Activated CD4-positive, alpha-beta T cell treated with anti-CD3 and anti-CD28 coated beads for 36 hours (primary cell): ENCODE measurements at regions not wholly inside any gene's neighbourhood (a gene's known extent, or its start where the extent isn't known, plus 50 kb on each side); places are given as distances from the start of the nearest gene placed in this dataset.

ENCODE experiments used
- ATAC-seq: fragments of 200-7000 bp; cut with Tn5 transposase; one replicate; pipeline ENCODE4 v1.10.0; 2021; ENCODE audit warnings: mild to moderate bottlenecking, moderate library complexity
- CTCF ChIA-PET: fragments of 350-600 bp; sonication (Branson Sonifier 250); formaldehyde crosslinking; loops from one replicate; lab custom pipeline; 2021; ENCODE audit warnings: antibody characterized with exemption; lab: Charles Lee
- POLR2A ChIA-PET: fragments of 350-600 bp; sonication (Branson Sonifier 250); formaldehyde crosslinking; loops from one replicate; lab custom pipeline; 2021; ENCODE audit warnings: antibody characterized with exemption, inconsistent platforms; lab: Charles Lee
- DNase-seq: peaks from one replicate; pipeline ENCODE4 v3.0.0-alpha.2; 2020
- H3K27ac Mint-ChIP-seq: one replicate; pipeline ENCODE4 v1.8.0; 2021; ENCODE audit warnings: mixed read lengths
- H3K27me3 Mint-ChIP-seq: one replicate; pipeline ENCODE4 v1.8.0; 2021; ENCODE audit warnings: mixed read lengths
- H3K36me3 Mint-ChIP-seq: one replicate; pipeline ENCODE4 v1.8.0; 2021; ENCODE audit warnings: low read depth, mixed read lengths
- H3K4me1 Mint-ChIP-seq: one replicate; pipeline ENCODE4 v1.8.0; 2021; ENCODE audit warnings: mixed read lengths
- H3K4me3 Mint-ChIP-seq: one replicate; pipeline ENCODE4 v1.8.0; 2021; ENCODE audit warnings: mild to moderate bottlenecking, moderate library complexity, mixed read lengths
- H3K9me3 Mint-ChIP-seq: one replicate; pipeline ENCODE4 v1.8.0; 2021; ENCODE audit warnings: low read depth, mixed read lengths
- intact Hi-C, 2 experiments: fragments of 100-400 bp; cut with DNase I in 1 of 2; cut with micrococcal nuclease in 1 of 2; formaldehyde crosslinking; loops; one replicate each; pipeline versions ENCODE4 v1.14.2 to v1.15.1; 2022 to 2024; cut with DNase I, micrococcal nuclease

DNA sequence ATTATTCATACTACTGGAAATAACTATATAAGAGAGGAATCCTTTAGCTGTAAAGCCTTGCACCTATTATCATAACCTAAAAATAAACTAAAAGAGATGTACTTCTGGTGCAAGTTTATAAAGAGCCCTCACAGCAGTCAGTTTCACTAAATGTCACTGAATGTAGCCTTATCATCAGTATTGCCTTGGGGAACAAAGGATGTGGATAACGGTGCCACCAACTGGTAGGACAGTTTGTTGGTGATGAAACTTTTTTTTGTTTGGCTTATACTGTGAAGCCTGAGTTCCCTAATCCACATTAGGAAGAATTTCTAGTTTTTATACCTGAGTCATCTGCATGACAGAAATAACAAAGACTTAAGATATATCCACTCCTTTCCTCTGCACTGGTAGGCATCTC is 117.9 kb upstream of the COL1A2 start:
- ATAC-seq = no peak
- Mint-ChIP-seq H3K9me3 (no peaks in the 10 kb centered on the region), H3K4me3 (no peak overlapping the region), H3K27me3 (peaks cover 8% of the 10 kb centered on the region), H3K36me3 (no peaks in the 10 kb centered on the region), H3K4me1 (no peaks in the 10 kb centered on the region), H3K27ac (no peak overlapping the region)
- ChIA-PET POLR2A (no interaction called here), CTCF (interaction anchor here (1.4 kb wide), 1 partner anchor 10 kb away, joined by 3 read pairs; no protein-coding TSS in a partner anchor)
- DNase-seq = no peak
- intact Hi-C loops = no loop called here

DNA sequence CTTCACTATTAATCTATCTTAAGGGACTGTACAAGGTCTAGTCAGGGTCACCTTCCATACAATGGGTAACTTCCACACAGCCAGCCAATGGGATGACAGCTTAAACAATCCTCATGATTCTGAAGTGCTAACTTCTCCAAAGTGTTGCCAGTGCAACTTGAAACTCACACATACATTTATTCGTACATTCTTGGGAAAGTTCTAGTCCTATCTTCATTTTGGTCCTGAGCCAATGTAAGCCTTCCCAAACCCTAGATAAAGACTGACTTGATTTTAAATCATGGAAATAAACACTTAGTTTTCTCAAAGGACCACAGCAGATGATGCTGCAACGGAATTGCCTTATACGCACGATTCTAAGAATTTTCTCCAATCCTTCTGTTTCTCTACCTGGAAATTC is 117.5 kb upstream of the COL1A2 start:
- intact Hi-C loops = no loop called here
- no peaks in the 10 kb centered on the region for H3K36me3 Mint-ChIP-seq
- no peaks in the 10 kb centered on the region for H3K9me3 Mint-ChIP-seq

DNA sequence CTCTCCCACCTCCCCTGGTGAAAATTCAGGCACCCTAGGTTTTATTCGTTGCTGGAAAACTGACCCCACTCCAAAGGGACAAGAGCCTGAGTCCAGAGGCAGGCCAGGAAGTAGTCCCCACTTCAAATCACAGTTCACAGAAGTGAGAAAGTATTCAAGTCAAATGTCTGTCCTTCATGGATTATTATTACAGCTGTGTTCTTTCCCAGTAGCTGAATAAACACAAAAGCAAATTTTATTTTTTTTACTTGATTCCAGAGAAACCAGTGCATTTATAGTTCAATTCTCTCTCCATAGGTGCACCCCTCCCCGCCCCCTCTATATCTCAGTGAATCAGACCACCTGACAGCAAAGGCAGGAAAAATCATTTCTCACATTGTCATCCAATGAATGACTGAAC is 113.8 kb upstream of the COL1A2 start:
- Mint-ChIP-seq H3K9me3 (no peaks in the 10 kb centered on the region), H3K27me3 (peaks cover 11% of the 10 kb centered on the region), H3K4me3 (no peak overlapping the region), H3K4me1 (no peaks in the 10 kb centered on the region), H3K27ac (no peak overlapping the region), H3K36me3 (no peaks in the 10 kb centered on the region)
- CTCF ChIA-PET = no interaction called here
- no peak for ATAC-seq
- POLR2A ChIA-PET = no interaction called here
- DNase-seq = no peak
- intact Hi-C loops = no loop called here

More for the DNA sequence above, 117.5 kb upstream of the COL1A2 start:
- Mint-ChIP-seq H3K4me1 (no peaks in the 10 kb centered on the region), H3K4me3 (no peak overlapping the region), H3K27me3 (peaks cover 8% of the 10 kb centered on the region), H3K27ac (no peak overlapping the region)
- DNase-seq (no peak), ATAC-seq (no peak)
- CTCF ChIA-PET = interaction anchor here (1.4 kb wide), 1 partner anchor 9 kb away, joined by 3 read pairs; no protein-coding TSS in a partner anchor
- POLR2A ChIA-PET = no interaction called here

DNA sequence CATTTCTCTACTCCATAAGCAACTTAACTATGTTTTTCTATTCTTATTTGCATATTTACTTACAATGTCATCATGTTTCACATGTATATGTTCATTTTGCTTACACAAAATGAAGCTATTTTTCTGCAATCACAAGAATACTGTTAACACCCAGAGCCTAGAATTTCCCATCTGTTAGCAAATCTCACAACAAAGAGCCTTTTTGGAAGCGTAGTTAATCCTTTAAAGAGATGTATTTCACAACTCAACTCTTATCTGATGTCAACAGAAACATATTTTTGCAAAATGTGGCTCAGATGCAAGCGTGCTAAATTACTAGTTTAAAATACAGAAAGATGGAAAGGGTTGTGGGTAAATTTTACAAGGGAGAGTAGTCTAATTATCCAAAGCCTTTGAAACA is 110.6 kb upstream of the COL1A2 start:
- POLR2A ChIA-PET = no interaction called here
- ATAC-seq (no peak), DNase-seq (no peak)
- H3K9me3 Mint-ChIP-seq = no peaks in the 10 kb centered on the region
- no peak overlapping the region for H3K4me3 Mint-ChIP-seq
- no peak overlapping the region for H3K27ac Mint-ChIP-seq
- H3K36me3 Mint-ChIP-seq = no peaks in the 10 kb centered on the region
- intact Hi-C loops = no loop called here
- H3K4me1 Mint-ChIP-seq = no peaks in the 10 kb centered on the region
- CTCF ChIA-PET = no interaction called here
- H3K27me3 Mint-ChIP-seq = peaks cover 7% of the 10 kb centered on the region

DNA sequence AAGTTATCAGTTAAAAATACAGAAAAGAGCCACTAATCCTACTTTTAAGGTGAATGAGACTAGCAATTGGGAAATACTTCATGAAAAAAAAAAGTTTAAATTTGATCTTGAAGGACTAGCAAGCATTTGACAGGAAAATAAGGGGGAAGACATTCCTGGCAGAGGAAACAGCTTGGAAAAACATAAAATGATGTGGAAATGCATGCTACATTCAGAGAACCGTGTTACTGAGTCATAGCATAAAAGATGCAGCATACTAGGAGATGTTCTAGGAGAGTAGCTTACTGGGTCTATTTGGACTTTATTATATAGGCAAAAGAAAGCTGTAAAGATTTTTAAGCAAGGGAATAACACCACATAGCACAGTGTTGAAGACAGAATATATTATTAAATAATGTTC is 108.6 kb upstream of the COL1A2 start:
- Mint-ChIP-seq H3K4me1 (no peaks in the 10 kb centered on the region), H3K36me3 (no peaks in the 10 kb centered on the region), H3K9me3 (no peaks in the 10 kb centered on the region), H3K27ac (no peak overlapping the region), H3K4me3 (no peak overlapping the region), H3K27me3 (peaks cover 7% of the 10 kb centered on the region)
- POLR2A ChIA-PET = no interaction called here
- intact Hi-C loops = loop anchor here in 1 of 2 experiments (5.0 kb wide), 1 partner anchor 111 kb away; no protein-coding TSS in a partner anchor
- CTCF ChIA-PET = interaction anchor here (0.7 to 1.1 kb wide), 2 partner anchors 9 to 1162 kb away, joined by 3 read pairs; no protein-coding TSS in a partner anchor
- DNase-seq = no peak
- ATAC-seq = no peak

DNA sequence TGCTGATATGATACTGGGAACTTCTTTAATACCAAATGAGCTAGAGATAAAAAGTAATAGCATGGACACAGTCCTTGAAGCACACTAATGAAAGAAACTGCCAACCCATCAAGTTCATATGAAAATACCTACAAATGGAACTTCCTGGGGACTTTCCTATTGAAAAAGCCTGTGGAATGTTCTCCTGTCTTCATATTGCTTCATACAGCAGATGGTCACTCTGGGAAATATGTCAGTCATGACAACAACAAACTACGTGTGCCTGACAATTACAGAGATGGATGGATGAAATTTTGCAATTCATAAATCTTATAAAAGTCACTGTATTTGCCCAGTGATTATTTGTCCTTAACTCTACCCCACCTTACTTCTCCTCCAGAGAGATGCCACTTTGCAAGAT is 106.6 kb upstream of the COL1A2 start:
- no peaks in the 10 kb centered on the region for H3K9me3 Mint-ChIP-seq
- H3K27me3 Mint-ChIP-seq = peaks cover 10% of the 10 kb centered on the region
- no peak overlapping the region for H3K27ac Mint-ChIP-seq
- no peaks in the 10 kb centered on the region for H3K36me3 Mint-ChIP-seq
- no peak overlapping the region for H3K4me3 Mint-ChIP-seq
- no peaks in the 10 kb centered on the region for H3K4me1 Mint-ChIP-seq
- CTCF ChIA-PET = no interaction called here
- POLR2A ChIA-PET = no interaction called here
- DNase-seq (no peak), ATAC-seq (no peak)
- intact Hi-C loops = loop anchor here in 1 of 2 experiments (5.0 kb wide), 1 partner anchor 109 kb away; no protein-coding TSS in a partner anchor

DNA sequence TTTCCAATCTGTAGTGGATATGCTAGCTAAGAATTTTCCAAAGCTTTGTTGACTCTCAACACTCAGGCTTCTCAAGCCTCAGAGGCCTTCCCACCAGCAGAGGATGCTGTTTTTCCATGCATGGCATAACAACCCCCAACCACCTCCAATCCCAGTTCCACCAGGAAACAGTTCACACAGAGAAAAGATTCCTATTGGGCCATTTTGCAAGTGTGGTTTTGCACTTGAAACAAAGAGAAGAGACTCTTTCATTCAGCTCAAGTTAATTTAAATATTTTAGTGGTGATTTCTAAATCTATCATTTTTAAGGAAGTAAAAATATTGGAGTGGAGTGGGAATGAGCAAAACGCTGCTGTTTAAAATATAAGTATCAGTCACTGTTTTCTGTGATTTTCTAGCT is 105.6 kb upstream of the COL1A2 start:
- Mint-ChIP-seq H3K36me3 (no peaks in the 10 kb centered on the region), H3K27ac (no peak overlapping the region), H3K27me3 (peaks cover 10% of the 10 kb centered on the region), H3K4me3 (no peak overlapping the region), H3K4me1 (no peaks in the 10 kb centered on the region), H3K9me3 (no peaks in the 10 kb centered on the region)
- ATAC-seq (no peak), DNase-seq (no peak)
- ChIA-PET CTCF (no interaction called here), POLR2A (no interaction called here)
- intact Hi-C loops = loop anchor here in 1 of 2 experiments (5.0 kb wide), 1 partner anchor 108 kb away; no protein-coding TSS in a partner anchor

DNA sequence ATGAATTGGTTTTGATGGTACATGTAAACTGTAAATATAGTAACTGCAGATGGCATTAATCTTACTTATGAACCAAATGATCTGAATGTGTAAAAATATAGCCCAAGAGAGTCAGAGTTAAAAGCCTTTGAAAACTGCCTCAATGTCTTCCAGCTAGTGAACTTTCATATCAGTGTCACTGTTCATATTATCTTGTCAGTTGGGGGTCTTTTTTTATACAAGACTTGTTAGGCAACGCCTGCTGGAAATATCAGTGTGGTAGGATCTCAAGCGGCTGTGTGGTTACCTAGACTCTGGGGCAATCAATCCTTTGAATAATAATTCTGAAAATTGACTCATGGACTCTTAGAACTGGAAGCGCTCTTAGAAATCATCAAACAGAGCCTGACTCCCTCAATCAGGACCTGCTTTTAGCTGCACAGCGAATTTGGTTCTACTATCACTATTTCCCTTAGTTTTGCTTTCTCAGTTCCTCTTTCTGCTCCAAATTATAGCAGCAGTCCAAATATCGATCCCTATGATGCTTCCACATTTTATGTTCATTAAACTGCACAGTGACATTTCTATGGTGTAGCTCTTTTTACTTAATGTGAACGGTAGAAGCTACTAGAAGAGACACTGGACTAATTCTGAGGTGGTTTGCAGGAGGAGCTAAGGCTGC is 100.1 kb upstream of the COL1A2 start:
- ATAC-seq = no peak
- H3K27ac Mint-ChIP-seq = no peak overlapping the region
- H3K4me1 Mint-ChIP-seq = no peaks in the 10 kb centered on the region
- H3K36me3 Mint-ChIP-seq = no peaks in the 10 kb centered on the region
- DNase-seq = no peak
- ChIA-PET CTCF (interaction anchor here (0.6 to 0.9 kb wide), 2 partner anchors 9 to 639 kb away, joined by 3 read pairs; no protein-coding TSS in a partner anchor), POLR2A (no interaction called here)
- no peak overlapping the region for H3K4me3 Mint-ChIP-seq
- H3K9me3 Mint-ChIP-seq = no peaks in the 10 kb centered on the region
- peaks cover 4% of the 10 kb centered on the region for H3K27me3 Mint-ChIP-seq
- intact Hi-C loops = no loop called here

DNA sequence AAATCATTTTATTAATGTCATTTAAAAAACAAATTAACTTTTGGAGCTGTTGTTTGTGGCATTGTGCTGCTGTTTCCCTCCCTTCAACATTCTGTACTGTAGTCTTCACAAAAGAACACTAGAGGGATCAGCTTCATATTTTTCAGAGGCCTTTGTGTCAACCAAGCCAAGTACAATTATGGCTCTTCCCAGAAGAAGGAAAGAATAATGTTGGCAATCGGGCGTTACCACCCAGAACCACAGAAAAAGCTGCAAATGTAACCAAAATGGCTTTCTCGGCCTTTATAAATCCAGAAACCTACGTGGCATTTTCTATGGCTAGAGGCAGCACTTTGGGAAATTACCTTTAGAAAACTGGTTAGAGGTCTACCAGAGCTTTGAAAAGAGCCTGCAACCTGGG is 98.8 kb upstream of the COL1A2 start:
- no peaks in the 10 kb centered on the region for H3K4me1 Mint-ChIP-seq
- POLR2A ChIA-PET = no interaction called here
- H3K27ac Mint-ChIP-seq = no peak overlapping the region
- H3K4me3 Mint-ChIP-seq = no peak overlapping the region
- no peaks in the 10 kb centered on the region for H3K36me3 Mint-ChIP-seq
- no peak for DNase-seq
- no peaks in the 10 kb centered on the region for H3K9me3 Mint-ChIP-seq
- intact Hi-C loops = no loop called here
- peaks cover 4% of the 10 kb centered on the region for H3K27me3 Mint-ChIP-seq
- ATAC-seq = no peak
- CTCF ChIA-PET = interaction anchor here (0.6 to 0.9 kb wide), 2 partner anchors 8 to 282 kb away, joined by 3 read pairs; no protein-coding TSS in a partner anchor

DNA sequence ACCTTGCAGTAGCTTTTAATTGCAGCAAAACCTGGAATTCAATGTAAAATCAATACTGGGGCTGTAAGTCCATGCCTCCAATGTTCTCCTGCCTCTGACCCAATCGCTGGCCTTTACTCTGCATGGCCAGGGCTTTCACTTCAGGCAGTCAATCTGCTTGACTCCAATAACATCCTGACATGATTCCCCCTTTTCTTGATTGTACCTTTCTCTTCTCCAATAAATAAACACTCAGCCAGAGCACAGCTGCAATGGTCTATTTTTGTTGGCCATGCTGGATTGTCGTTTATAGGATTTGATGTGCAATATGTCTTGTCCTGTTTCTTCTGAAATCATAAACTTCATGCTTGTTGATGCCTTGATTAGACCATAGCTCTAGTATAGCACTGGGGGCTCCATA is 97.8 kb upstream of the COL1A2 start:
- Mint-ChIP-seq H3K4me1 (no peaks in the 10 kb centered on the region), H3K9me3 (no peaks in the 10 kb centered on the region), H3K27ac (no peak overlapping the region), H3K36me3 (no peaks in the 10 kb centered on the region), H3K4me3 (no peak overlapping the region), H3K27me3 (peaks cover under 1% of the 10 kb centered on the region)
- DNase-seq (no peak), ATAC-seq (no peak)
- CTCF ChIA-PET = interaction anchor here (0.7 kb wide), 1 partner anchor 48 kb away, joined by 3 read pairs; no protein-coding TSS in a partner anchor
- POLR2A ChIA-PET = interaction anchor here (0.6 kb wide), 1 partner anchor 1145 kb away, joined by 3 read pairs; no protein-coding TSS in a partner anchor
- intact Hi-C loops = no loop called here

DNA sequence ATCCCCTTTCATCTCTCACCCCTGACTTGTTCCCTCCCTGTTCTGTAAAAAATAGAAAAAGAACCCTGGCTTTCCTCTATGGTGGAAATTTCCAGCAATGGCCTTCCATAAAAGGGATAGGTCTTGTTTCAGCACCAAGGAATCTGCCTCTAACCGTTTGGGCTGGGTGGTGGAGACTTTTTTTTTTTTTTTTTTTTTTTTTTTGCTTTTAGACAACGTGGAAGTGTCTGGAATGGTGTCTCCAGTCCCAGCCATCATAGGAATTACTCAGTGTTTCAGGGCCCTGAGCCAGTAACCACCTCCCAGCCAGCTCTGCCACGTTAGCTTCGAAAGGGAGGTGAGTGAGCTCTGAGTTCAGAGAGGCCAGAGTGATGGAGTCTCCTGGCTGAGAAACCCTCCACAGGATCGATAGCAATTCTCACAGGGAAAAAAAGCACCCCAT is 97.3 kb upstream of the COL1A2 start:
- intact Hi-C loops = no loop called here
- ChIA-PET CTCF (interaction anchor here (0.7 kb wide), 1 partner anchor 48 kb away, joined by 3 read pairs; no protein-coding TSS in a partner anchor), POLR2A (interaction anchor here (0.6 kb wide), 1 partner anchor 1144 kb away, joined by 3 read pairs; no protein-coding TSS in a partner anchor)
- Mint-ChIP-seq H3K36me3 (no peaks in the 10 kb centered on the region), H3K27ac (no peak overlapping the region), H3K4me1 (no peaks in the 10 kb centered on the region), H3K27me3 (no peaks in the 10 kb centered on the region), H3K4me3 (no peak overlapping the region), H3K9me3 (no peaks in the 10 kb centered on the region)
- ATAC-seq = no peak
- DNase-seq = no peak

DNA sequence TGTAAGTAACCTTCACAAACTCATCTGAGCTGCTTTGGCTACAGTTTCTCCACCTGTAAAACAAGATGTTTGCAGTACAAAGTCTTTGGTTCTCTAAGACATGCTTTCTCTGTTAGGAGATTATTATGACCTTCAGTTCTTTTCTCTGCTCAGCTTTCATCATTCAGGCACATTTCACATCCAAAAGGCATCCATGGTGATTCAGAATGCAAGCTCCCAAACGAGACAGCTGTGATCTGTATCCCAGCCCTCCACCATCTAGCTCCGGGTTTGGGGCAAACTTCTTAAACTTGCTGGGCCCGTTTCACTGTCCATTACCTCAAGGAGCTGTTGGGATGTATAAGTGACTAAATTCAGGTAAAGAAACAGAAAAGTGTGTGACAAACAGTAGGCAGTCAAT is 95.8 kb upstream of the COL1A2 start:
- no peak overlapping the region for H3K27ac Mint-ChIP-seq
- no peaks in the 10 kb centered on the region for H3K4me1 Mint-ChIP-seq
- CTCF ChIA-PET = no interaction called here
- no peaks in the 10 kb centered on the region for H3K36me3 Mint-ChIP-seq
- no peak for DNase-seq
- POLR2A ChIA-PET = no interaction called here
- intact Hi-C loops = no loop called here
- ATAC-seq = no peak
- H3K27me3 Mint-ChIP-seq = no peaks in the 10 kb centered on the region
- no peak overlapping the region for H3K4me3 Mint-ChIP-seq
- H3K9me3 Mint-ChIP-seq = no peaks in the 10 kb centered on the region
